Erythroblast (primary cell): ENCODE measurements at regions not wholly inside any gene's neighbourhood (a gene's known extent, or its start where the extent isn't known, plus 50 kb on each side); places are given as distances from the start of the nearest gene placed in this dataset.

Source experiments
- DNase-seq, 2 experiments: peaks; one replicate each; lab custom pipeline; 2025; lab: John Stamatoyannopoulos, UW
- GATA1 ChIP-seq: IDR thresholded peaks from 2 replicates; pipeline ENCODE4 v1.6.1; 2011; ENCODE audit warnings: low read depth, mild to moderate bottlenecking, control low read depth, low read length, moderate library complexity
- POLR2A ChIP-seq: IDR thresholded peaks from 2 replicates; pipeline ENCODE4 v1.6.1; 2011; ENCODE audit warnings: mild to moderate bottlenecking, low read length

DNA sequence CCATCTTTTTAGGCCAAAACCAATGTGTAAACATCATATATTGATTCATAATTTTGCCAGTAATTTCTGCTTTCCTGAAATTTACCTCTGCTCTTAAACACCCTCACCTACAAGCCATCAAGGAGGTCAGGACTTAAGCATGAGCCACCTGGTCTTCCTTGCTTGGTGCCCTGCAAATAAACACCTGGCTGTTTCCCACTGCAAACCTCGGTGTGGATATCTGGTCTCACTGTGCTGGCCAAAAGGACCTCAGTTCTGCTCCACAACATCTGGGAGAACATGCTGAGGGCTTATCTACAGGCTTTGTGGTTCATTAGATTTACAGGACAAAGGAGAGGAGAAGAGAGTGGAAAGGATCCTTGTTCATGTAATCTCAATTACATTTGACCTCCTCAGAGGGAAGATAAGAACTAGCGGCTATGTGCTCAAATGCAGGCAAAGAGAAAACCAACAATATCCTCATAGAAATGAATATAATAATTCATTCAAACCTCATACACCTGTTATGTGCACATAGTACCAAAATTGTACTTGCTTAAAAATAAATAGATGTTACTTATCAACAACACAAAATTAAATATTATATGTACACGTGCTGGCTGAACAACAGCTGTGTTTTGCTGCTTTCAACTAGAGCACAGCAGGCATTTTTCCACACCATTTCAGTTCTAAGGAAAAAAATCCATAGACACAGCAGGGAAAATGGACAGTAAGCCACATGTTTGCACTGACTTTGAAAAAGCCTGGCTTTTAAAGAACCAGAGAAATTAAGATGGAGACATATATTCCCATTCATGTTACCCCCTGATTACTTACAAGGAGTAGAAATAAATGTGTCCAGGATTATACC lies 465.1 kb downstream of the LPIN1 start:
- no peak for DNase-seq
- TF ChIP-seq POLR2A = no peak
- no peak for TF ChIP-seq GATA1

DNA sequence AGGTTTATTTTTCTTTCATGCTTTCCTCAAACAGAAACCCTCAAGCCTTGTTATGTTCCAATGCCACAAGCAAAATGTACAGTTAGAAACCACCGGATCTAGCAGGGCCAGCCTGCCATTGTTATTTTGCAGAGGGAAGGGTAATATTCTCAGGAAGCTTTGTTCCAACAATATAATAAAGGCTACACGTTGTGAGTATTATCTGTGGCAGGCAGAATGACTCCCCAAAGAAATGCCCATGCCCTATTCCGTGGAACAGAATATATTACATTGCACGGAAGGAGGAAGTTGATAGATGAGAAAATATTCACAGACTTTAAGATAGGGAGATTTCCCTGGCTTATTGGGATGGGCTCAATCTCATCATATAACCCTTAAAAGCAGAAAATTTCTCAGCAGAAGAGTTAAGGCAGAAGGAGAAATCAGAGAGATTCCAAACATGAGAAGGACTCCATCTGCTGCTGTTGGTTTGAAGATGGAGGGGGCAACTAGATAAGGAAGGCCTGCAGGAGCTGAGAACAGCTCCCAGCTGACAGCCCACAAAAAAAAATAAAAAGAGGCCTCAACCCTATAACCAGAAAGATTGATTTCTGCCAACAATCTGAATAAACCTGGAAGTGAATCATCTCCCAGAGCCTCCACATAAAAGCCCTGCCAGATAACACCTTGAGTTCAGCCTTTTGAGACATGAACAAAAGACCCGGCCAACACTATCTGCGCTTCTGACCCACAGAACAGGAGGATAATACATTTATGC lies 466.6 kb downstream of the LPIN1 start:
- no peak for DNase-seq
- TF ChIP-seq POLR2A (no peak), GATA1 (no peak)

DNA sequence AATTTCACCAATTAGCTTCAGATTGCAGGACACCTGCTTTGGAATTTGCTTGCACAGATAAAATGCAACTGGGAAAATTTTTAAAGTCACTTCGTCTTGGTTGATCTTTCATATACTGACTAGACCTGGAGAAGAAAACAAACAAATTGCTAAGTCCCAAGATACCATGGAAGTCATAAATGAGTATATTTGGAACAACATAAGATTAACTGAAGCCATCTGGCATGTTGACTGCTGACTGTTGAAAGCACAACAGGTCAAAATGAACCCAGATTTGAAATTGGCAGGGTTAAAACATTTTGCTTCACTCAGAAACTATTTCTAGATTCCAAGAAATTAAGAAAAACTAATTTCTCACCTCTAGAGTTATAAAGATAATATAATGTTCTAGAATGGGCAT lies 470.7 kb downstream of the LPIN1 start:
- no peak for TF ChIP-seq GATA1
- TF ChIP-seq POLR2A = no peak
- DNase-seq = no peak

DNA sequence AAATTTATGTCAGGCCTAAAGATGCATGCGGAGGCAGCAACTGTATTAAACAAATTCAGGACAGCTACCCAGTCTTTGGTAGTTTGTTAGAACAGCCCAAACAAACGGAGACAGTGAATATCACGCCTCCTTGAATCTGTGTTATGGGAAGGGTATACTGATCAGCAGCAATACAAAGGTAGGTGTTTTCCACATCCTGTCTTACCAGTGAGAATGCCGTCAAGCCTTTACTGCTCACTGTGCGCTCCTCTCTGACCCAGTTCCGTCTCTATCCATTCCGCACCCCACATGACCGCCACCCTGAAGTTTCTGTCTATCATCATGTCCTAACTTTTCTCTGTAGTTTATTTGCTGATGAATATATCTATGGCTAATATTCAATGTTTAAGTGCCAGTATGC lies 473.3 kb downstream of the LPIN1 start:
- DNase-seq = no peak
- TF ChIP-seq POLR2A (no peak), GATA1 (no peak)

DNA sequence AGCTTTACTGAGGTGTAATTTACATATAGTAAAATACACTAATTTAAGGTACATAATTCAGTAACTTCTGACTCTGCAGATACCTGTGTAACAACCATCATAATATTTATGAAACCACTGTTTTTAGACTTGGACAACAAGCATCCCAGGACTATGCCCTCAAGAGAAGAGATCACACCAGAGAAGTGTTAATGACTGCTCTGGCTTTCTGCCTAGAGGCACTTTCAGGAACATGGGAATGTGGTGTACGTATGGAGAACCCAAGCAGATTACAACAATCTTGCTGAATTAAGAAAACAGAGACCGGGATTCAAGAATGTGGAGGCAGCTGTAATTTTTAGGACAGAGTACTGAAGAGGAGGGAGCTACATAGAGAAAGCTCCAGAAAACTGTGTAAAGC lies 475.2 kb downstream of the LPIN1 start:
- no peak for DNase-seq
- TF ChIP-seq POLR2A (no peak), GATA1 (no peak)

DNA sequence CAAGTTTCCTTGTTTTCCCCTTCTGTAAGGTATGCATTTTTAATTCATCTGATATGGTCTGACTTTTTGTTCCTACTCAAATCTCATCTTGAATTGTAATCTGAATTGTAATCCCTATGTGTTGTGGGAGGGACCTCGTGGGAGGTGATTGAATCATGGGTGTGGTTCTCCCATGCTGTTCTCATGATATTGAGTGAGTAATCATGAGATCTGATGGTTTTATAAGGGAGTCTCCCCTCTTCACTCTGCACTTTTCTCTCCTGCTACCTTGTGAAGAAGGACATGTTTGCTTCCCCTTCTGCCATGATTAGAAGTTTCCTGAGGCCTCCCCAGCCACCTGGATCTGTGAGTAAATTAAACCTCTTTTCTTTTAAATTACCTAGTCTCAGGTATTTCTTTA lies 476.1 kb downstream of the LPIN1 start:
- TF ChIP-seq POLR2A = no peak
- TF ChIP-seq GATA1 = no peak
- no peak for DNase-seq

DNA sequence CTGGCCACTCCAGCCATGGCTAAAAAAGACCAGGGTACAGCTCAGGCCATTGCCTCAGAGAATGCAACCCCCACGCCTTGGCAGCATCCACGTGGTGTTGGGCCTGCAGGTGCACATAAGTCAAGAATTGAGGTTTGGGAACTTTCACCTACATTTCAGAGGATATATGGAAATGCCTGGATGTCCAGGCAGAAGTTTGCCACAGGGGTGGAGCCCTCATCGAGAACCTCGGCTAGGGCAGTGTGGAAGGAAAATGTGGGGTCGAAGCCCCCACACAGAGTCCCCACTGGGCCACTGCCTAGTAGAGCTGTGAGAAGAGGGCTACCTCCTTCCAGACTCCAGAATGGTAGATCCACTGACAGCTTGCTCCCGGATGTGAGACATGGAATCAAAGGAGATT lies 477.3 kb downstream of the LPIN1 start:
- no peak for TF ChIP-seq POLR2A
- TF ChIP-seq GATA1 = no peak
- DNase-seq = peak; percentile 3 to 14

DNA sequence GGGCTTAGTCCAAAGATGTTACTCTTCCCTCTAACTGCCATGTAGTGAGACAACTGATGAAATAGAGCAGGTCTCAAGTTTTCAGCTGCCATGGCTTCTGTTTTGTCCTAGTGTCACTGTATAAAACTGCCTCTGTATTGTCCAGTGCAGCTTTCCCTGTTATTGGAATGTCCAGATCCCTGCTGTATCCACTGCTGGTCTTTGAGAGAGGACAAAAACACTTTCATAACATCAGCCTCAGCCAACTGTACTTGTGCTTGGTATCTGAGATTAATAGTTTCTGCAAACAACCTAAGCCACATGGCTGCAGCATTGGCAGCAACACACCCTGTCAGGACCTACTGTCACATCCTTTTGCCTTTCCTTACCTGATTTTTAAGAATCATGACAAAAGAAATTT lies 480.2 kb downstream of the LPIN1 start:
- DNase-seq = no peak
- TF ChIP-seq GATA1 (no peak), POLR2A (no peak)

DNA sequence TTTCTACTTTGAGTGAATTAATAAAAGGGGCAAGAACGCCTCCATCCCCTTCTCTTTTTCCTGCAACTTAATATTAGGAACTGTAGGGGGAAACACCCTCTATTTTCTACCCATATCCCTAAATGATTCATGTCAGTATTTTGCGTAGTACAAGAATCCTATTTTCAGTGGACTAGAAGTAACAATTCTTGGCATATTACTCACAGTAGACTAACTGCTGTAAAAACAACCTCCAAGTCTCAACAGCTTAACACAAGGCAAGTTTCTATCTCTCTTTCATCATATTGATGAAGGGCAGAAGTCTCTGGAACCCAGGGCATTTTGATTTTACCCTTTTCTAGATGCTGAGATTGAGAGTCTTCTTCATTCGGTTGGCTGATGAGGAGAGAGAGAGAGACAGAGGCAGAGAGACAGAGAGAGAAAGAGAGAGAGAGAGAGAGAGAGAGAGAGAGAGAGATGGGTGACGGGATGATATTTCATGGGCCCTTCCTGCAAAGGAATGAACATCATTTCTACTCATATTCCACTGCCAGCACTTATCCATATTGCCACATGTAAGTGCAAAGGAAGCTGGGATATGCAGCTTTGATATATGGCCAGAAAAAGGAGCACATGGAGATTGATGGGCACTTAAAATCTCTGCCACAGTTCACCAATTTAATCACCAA lies 481.6 kb downstream of the LPIN1 start:
- no peak for DNase-seq
- TF ChIP-seq POLR2A (no peak), GATA1 (no peak)

DNA sequence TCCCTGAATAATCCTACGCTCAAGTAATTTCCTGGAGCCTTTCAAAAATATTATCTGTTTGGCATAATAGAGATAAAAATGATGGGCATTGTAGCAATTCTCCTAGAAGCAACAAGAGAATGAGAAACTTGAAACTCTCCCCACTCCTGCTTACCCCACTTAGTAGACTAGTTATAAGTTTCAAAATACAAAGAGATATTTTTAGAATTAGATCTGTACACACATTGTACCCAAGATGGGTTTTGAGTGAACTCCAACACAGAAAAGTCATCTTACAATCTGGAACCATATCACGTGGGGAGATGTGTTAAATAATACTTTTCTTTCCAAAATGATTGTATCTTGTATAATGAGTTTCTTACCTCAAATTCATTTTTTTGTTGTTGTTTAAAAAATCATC lies 484.9 kb downstream of the LPIN1 start:
- TF ChIP-seq GATA1 (no peak), POLR2A (no peak)

DNA sequence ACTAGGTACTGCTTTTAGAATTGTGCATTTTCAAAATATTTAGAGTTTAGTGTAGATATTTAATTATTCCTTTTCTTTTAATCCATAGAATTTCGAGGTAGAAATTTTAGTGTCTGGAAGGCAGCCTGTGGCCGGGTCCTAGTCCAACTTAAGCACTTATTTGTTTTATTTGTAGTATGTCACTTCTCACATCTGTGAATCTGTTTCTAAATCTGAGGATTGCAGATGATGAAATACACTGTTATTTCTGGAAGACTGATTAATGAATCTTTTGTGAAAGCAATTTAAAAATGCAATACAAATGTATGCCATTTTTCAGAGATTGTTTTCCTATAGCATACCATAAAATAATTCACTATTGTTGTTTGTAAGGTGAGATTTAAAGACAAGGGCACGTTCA lies 483.9 kb upstream of the TRIB2 start:
- no peak for TF ChIP-seq POLR2A
- TF ChIP-seq GATA1 = no peak
- DNase-seq = no peak

More for the DNA sequence above, 484.9 kb downstream of the LPIN1 start:
- no peak for DNase-seq

DNA sequence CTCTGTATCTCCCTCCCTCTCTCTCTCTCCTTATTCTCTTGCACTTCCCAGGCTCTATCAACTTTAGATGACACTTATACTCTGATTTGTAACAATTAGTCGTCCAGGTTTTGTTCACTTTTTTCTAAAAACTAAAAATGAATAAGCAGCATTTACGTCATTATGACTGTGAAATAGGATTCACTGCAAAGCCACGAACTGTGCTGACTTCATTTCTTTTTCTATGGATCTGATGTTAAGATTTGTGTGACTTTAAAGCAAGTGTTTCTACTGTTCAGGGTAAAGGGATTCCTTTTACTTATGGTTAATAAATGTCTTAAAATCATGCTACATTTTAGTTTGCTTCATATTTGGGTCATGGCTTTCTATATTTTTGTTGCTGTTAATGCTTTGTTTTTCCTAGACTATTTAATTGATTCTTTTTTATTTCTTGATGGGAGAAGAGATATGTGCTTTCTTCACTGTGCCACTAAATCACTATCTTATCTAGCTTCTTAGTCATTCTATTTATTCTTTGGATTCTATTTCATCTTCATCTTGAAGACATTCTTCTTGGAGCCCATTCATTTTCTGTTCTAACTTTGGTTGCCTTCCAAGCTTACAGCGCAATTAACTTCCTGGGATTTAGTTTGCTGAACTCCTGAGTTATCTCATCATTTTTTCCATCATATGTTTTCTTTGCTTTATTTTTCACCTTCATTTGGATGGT lies 480.4 kb upstream of the TRIB2 start:
- DNase-seq = no peak
- TF ChIP-seq POLR2A (no peak), GATA1 (no peak)

DNA sequence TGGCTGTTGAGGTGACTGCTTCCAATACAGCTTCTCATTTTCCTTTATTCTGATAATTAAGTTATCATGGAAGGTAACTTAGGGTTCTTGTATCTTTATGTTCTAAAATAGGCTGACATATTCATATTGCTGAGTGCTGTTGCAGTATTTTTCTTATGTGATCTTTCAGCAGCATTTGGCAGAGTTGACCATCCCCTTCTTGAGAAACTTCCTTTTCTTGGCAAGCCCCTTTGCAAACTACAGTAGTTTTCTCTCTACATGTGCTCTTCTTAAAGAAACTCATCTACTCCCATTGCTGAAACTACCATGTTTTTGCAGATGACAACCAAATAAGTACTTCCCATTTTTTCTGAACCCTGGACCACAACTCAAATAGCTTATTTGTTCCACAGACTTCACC lies 476.5 kb upstream of the TRIB2 start:
- DNase-seq = no peak
- no peak for TF ChIP-seq POLR2A
- no peak for TF ChIP-seq GATA1

DNA sequence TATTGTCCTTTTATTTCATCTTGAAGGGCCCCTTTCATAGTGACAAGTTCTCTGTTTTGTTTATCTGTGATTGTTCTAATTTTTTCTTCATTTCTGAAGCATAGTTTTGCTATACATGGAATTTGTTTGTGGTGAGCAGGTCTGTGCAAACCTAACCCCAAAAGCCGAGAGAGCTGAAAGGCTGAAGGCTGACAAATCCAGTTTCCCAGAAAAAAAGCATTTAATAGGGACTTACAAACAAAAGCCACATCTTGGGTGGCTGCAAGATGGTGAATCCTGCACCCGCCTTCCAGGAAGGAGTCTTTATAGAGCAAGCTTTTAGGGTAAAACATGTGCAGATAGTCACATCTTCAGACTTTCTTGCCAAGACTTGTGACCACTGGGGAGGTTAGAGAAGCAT lies 473.4 kb upstream of the TRIB2 start:
- no peak for TF ChIP-seq GATA1
- DNase-seq = no peak
